ENCODE measurements at regions not wholly inside any gene's neighbourhood (a gene's known extent, or its start where the extent isn't known, plus 50 kb on each side); places are given as distances from the start of the nearest gene placed in this dataset.

DNA sequence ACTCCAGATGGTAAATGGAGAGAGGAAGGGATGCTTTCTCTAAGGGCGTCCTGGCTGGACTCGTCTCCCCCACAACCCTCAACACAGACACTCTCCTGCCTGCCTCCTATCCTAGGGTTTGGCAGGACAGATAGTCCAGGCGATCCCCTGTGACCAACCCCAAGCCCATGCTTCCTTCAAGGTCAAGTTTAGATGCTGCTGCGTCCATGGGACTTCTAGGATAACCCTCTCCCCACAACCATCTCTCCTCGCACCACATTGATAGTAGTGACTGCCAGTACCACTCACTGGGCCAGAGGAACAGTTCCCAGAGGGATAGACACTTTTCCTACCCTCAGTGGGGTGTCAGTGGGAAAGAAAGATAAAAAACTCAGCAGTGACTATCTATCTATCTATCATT is 166.0 kb downstream of the ABHD5 start:
- H3K27me3 Mint-ChIP-seq (ENCODE audit: low read depth) = peaks cover 24% of the 10 kb centered on the region
- Histone ChIP-seq H3K79me1 (ENCODE audit: insufficient read depth, low read depth, low read length, poor library complexity, severe bottlenecking) (no peaks in the 10 kb centered on the region), H3K56ac (ENCODE audit: insufficient read length, low read depth, low read length) (no peak overlapping the region), H4K91ac (ENCODE audit: insufficient read length, low read depth, low read length) (no peak overlapping the region), H2AK5ac (ENCODE audit: insufficient read length, low read length) (no peak overlapping the region), H3K23me2 (ENCODE audit: insufficient read length, low read depth, low read length, poor library complexity, severe bottlenecking) (no peaks in the 10 kb centered on the region), H2BK15ac (ENCODE audit: low read depth, low read length) (no peak overlapping the region), H3K4ac (ENCODE audit: low read depth, low read length) (no peak overlapping the region), H2BK12ac (ENCODE audit: insufficient read length, low read depth, low read length) (no peak overlapping the region), H3K9ac (ENCODE audit: extremely low read depth, insufficient read length, low read length) (no peak overlapping the region), H2BK5ac (ENCODE audit: insufficient read length, low read length) (no peak overlapping the region), H4K8ac (replicated peaks; ENCODE audit: insufficient read length, low read depth, low read length) (no peak overlapping the region), H4K5ac (ENCODE audit: insufficient read length, low read depth, low read length) (no peak overlapping the region), H4K20me1 (ENCODE audit: control insufficient read depth, insufficient read depth, insufficient read length) (no peaks in the 10 kb centered on the region), H3K4me1 (ENCODE audit: insufficient read depth, low read length) (no peaks in the 10 kb centered on the region), H3K4me2 (ENCODE audit: insufficient read depth, insufficient read length, low read length) (no peak overlapping the region), H3T11ph (ENCODE audit: low read length) (no peak overlapping the region), H3K9me3 (ENCODE audit: control insufficient read depth, low read depth, low read length) (no peaks in the 10 kb centered on the region), H3K23ac (ENCODE audit: insufficient read length, low read depth, low read length) (no peak overlapping the region), H2BK20ac (ENCODE audit: low read depth, low read length, poor library complexity, severe bottlenecking) (no peak overlapping the region), H3K27ac (ENCODE audit: insufficient read length, low read depth, low read length) (no peak overlapping the region), H3K14ac (ENCODE audit: insufficient read depth, low read length) (no peak overlapping the region), H2AFZ (ENCODE audit: low read length) (no peak overlapping the region), H3K27me3 (ENCODE audit: insufficient read depth, low read length) (no peaks in the 10 kb centered on the region; the same call in 1 of the 2 replicates), H2BK120ac (ENCODE audit: low read depth, low read length, poor library complexity, severe bottlenecking) (no peak overlapping the region), H3K18ac (ENCODE audit: insufficient read length, low read depth, low read length) (no peak overlapping the region), H3K79me2 (ENCODE audit: insufficient read depth, low read length) (no peaks in the 10 kb centered on the region)
- no peaks in the 10 kb centered on the region for H3K36me3 Mint-ChIP-seq (ENCODE audit: insufficient read depth in 1 of 3, low read depth in 3 of 3)
- no CpG with 5 or more reads among the region's 5 CpGs for WGBS (ENCODE audit: extremely low coverage, insufficient read length, low lambda C conversion rate)
- no peak for TF ChIP-seq CTCF (conservative IDR thresholded peaks at IDR 0.05)
- H3K4me3 Mint-ChIP-seq = no peak overlapping the region
- H3K27ac Mint-ChIP-seq = no peak overlapping the region
- DNase-seq = no peak
- peaks cover 34 to 37% of the 10 kb centered on the region in 2 experiments for H3K4me1 Mint-ChIP-seq
- no peaks in the 10 kb centered on the region for H3K9me3 Mint-ChIP-seq

All from H9 (cell line).